GM18951 (cell line): ENCODE measurements at regions not wholly inside any gene's neighbourhood (a gene's known extent, or its start where the extent isn't known, plus 50 kb on each side); places are given as distances from the start of the nearest gene placed in this dataset.
"Not testable (repeated sequence)": the region's sequence is repeated elsewhere in the genome, so short reads cannot be mapped to it uniquely, and the experiment has no call there.

ENCODE experiments used
- POLR2A ChIP-seq: IDR thresholded peaks from 4 replicates; pipeline ENCODE4 v1.6.1; 2011; ENCODE audit warnings: mild to moderate bottlenecking; ENCODE audit not compliant: insufficient read length, insufficient read depth; ENCODE audit errors: extremely low read depth
- in situ Hi-C: fragments of 300-500 bp; cut with MboI; formaldehyde crosslinking; loops from one replicate; pipeline ENCODE4 v1.12.0; 2022; ENCODE audit warnings: low sequenced_read_pairs, mixed read lengths, inconsistent platforms; ENCODE audit not compliant: unreplicated experiment

- in situ Hi-C loops = no loop called here
Measured at GRCh38 chr3:153896197-153896596, 225.0 kb upstream of the ARHGEF26 start.

GRCh38 chr3:153897025-153897723, 224.0 kb upstream of the ARHGEF26 start:
- in situ Hi-C loops = no loop called here

More at GRCh38 chr3:153896197-153896596, 225.0 kb upstream of the ARHGEF26 start:
- TF ChIP-seq POLR2A = no peak

GRCh38 chr3:153897842-153898241, 223.3 kb upstream of the ARHGEF26 start:
- no peak for TF ChIP-seq POLR2A
- in situ Hi-C loops = no loop called here

More at GRCh38 chr3:153897025-153897723, 224.0 kb upstream of the ARHGEF26 start:
- TF ChIP-seq POLR2A = peak; percentile 34

DNA sequence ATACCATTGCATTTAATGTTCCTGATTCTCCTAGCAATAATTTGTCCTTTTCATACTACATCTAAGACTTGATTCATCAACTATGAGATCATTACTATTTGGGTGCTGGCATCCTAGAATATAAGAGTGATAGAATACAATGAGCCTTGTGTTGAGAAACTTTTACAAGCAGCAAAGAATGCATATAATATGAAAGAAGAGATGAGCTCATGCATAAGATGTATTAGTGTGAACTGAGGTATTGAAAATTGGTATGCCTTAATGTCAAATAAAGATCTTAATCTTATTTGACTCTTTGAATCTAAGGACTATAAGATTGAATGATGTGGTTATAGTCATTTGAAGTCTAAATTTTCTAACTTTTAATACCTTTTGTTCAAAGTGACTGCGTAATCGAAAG, 220.0 kb upstream of the ARHGEF26 start:
- TF ChIP-seq POLR2A = no peak
- in situ Hi-C loops = no loop called here

GRCh38 chr3:153901991-153902390, 219.2 kb upstream of the ARHGEF26 start:
- TF ChIP-seq POLR2A = no peak
- in situ Hi-C loops = no loop called here

GRCh38 chr3:153903430-153903829, 217.8 kb upstream of the ARHGEF26 start:
- no peak for TF ChIP-seq POLR2A
- in situ Hi-C loops = no loop called here

DNA sequence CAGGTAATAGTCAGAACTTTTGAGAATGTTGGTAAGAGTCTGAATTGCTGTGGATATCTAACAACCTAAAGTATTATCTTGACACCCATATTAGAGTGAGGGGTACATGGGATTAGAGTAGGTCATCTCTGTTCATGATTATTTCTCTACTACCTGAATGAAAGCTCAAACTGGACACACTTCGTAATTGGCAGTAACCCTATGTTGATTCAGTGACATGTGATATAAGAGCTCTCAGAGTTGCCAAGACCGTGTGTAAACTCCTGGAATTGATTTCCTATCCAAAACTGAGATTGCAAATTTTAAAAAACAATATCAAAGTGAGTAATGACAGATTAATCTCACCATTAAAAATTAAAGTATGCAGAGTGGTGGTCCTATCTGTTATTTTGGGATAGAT, 214.8 kb upstream of the ARHGEF26 start:
- in situ Hi-C loops = no loop called here
- no peak for TF ChIP-seq POLR2A

- no peak for TF ChIP-seq POLR2A
- in situ Hi-C loops = no loop called here
Measured at GRCh38 chr3:153910387-153910786, 210.8 kb upstream of the ARHGEF26 start.

GRCh38 chr3:153911116-153911515, 210.1 kb upstream of the ARHGEF26 start:
- in situ Hi-C loops = no loop called here
- TF ChIP-seq POLR2A = no peak

GRCh38 chr3:153919773-153920172, 201.4 kb upstream of the ARHGEF26 start:
- in situ Hi-C loops = no loop called here
- no peak for TF ChIP-seq POLR2A

DNA sequence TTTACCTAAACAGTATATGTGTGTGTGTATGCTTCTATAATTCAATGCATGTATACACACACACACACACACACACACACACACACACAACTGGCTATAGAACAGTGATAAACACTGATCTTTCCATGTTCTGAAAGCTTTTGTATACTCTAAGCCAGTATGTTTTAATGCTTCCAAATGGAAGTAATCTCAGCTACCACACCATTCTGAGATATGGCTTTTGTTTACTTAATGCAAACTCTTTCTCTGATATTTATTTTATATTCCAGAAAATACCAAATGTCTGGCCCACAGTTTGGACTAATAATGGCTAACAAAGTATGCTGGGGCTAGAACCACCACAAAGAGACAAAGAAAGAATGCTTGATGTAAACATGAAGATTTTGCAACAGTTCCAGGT, 199.4 kb upstream of the ARHGEF26 start:
- in situ Hi-C loops = no loop called here
- no peak for TF ChIP-seq POLR2A

GRCh38 chr3:153925841-153926514, 195.2 kb upstream of the ARHGEF26 start:
- in situ Hi-C loops = no loop called here
- TF ChIP-seq POLR2A = no peak

- in situ Hi-C loops = no loop called here
- no peak for TF ChIP-seq POLR2A
Measured at GRCh38 chr3:153927107-153927506, 194.1 kb upstream of the ARHGEF26 start.

DNA sequence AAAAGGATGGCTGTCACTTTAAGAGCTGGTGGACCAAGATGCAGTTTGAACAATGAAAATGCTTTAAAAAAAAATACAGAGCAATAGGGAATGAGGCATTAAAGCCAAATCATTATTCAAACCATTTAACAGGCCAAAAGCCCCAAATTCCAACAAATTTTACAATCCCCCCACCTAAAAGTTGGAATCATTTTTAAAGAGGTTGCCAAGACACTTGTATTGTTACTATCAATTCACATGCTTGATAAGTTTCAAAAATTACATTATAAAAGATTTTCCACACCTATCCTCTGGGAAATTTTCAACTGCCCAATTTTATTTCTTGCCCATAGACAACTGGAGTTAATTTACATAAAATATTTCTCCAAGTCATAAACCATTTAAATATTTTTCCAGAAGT, 192.3 kb upstream of the ARHGEF26 start:
- in situ Hi-C loops = no loop called here
- no peak for TF ChIP-seq POLR2A

- in situ Hi-C loops = not testable (repeated sequence)
Measured at GRCh38 chr3:153933481-153933880, 187.7 kb upstream of the ARHGEF26 start.
